Duodenal mucosa (tissue), 2 donors: ENCODE measurements at regions not wholly inside any gene's neighbourhood (a gene's known extent, or its start where the extent isn't known, plus 50 kb on each side); places are given as distances from the start of the nearest gene placed in this dataset.

Experiments used
- H3K27ac ChIP-seq: one replicate; pipeline ENCODE4 v1.7.0; 2013; ENCODE audit warnings: low read depth, low read length
- H3K27me3 ChIP-seq, 2 donors: one replicate each; pipeline ENCODE4 v1.7.0; 2013; ENCODE audit warnings: low read length in 2 of 2, control low read depth in 1 of 2; ENCODE audit not compliant: insufficient read depth in 2 of 2, control insufficient read depth in 1 of 2
- H3K36me3 ChIP-seq, 2 donors: one replicate each; pipeline ENCODE4 v1.7.0; 2013; ENCODE audit warnings: low read length in 2 of 2, control low read depth in 1 of 2; ENCODE audit not compliant: insufficient read depth in 2 of 2, control insufficient read depth in 1 of 2
- H3K4me1 ChIP-seq, 2 donors: one replicate each; pipeline ENCODE4 v1.7.0; 2013; ENCODE audit warnings: low read length in 2 of 2, control low read depth in 1 of 2; ENCODE audit not compliant: insufficient read depth in 2 of 2, control insufficient read depth in 1 of 2
- H3K4me3 ChIP-seq, 2 donors: one replicate each; pipeline ENCODE4 v1.7.0; 2013; ENCODE audit warnings: low read length in 2 of 2, low read depth in 1 of 2
- H3K9ac ChIP-seq, 2 donors: one replicate each; pipeline ENCODE4 v1.7.0; 2013; ENCODE audit warnings: low read length in 2 of 2, low read depth in 1 of 2
- H3K9me3 ChIP-seq, 2 donors: one replicate each; pipeline ENCODE4 v1.7.0; 2013; ENCODE audit warnings: low read length in 2 of 2, control low read depth in 1 of 2; ENCODE audit not compliant: control insufficient read depth in 1 of 2

DNA sequence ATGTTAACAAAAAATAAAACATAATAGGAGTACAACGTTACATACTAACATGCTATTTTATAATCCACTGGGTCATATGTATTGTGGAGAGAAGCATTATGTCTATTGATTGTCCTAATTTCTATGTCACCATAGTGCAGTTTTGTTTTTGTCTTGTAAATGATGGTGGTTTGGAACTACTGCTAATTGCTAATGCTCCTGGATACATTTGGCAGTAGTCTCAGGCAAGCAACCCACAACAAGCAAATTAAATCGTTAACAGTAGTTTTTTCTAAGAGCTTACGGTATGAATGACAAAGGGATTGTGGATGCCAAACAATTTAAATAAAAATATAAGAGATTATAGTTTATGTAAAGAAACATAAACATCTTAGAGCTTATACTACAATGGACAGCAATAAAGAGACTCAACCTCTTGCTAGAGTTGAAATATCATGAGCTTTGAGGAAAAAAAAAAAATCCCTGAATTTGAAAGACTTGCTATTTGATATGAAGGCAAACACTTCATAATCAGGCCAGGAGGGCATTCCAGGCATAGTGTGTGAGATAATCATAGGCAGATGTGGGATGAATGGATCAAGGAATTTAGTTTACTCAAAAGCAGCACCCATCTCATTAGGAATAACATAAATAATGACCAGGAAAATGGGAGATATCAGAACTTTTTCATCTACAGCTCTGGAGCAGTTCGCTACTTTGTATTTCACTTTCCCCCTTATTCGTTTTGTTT lies 181.3 kb downstream of the CCDC59 start:
- no peaks in the 10 kb centered on the region for H3K27me3 ChIP-seq
- H3K36me3 ChIP-seq = no peaks in the 10 kb centered on the region
- no peak overlapping the region for H3K9ac ChIP-seq
- H3K4me3 ChIP-seq = no peak overlapping the region
- no peak overlapping the region for H3K27ac ChIP-seq
- H3K4me1 ChIP-seq = peaks cover 0 to 6% of the 10 kb centered on the region in 2 donors
- H3K9me3 ChIP-seq = no peaks in the 10 kb centered on the region

DNA sequence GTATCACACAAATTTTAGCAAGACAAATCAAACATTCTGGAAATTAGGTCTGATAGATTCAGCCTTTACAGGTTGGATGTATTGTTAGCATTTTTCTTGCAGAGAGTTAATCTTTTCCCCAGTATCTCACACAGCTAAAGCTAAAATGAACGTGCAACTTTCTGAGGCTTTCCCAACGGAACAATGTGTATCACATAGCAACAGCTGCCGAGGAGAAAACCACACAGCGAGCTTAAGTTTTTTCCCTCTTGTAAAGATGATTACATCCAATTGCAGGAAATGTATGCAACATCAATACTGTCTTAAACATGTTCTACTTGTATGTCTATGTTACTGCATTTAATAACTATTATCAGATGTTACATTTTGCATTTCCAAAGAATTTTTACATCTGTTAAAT lies 182.2 kb downstream of the CCDC59 start:
- Histone ChIP-seq H3K9ac (no peak overlapping the region), H3K36me3 (no peaks in the 10 kb centered on the region), H3K27me3 (no peaks in the 10 kb centered on the region), H3K27ac (no peak overlapping the region), H3K9me3 (no peaks in the 10 kb centered on the region), H3K4me3 (no peak overlapping the region), H3K4me1 (peaks cover 0 to 6% of the 10 kb centered on the region in 2 donors)

DNA sequence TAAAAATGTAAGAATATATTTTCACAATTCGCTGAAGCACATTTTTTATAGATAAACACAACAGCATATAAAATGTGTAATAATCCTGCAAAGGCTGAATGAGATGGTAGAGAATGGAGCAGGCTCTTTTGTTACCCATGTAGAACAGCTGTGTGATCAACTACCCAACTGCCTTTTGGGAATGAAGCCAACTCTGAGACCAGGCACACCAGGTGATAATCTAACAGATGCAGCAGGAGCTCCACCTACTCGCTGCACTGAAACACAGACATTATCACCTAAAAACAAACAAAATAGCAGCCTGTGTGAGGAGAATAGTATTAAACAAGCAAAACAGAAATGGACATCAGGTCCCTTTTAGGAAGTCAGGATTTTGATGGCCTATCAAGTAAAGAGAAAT lies 183.3 kb downstream of the CCDC59 start:
- H3K4me1 ChIP-seq = peaks cover 0 to 6% of the 10 kb centered on the region in 2 donors
- H3K36me3 ChIP-seq = no peaks in the 10 kb centered on the region
- no peak overlapping the region for H3K9ac ChIP-seq
- H3K9me3 ChIP-seq = no peaks in the 10 kb centered on the region
- no peaks in the 10 kb centered on the region for H3K27me3 ChIP-seq
- no peak overlapping the region for H3K27ac ChIP-seq
- no peak overlapping the region for H3K4me3 ChIP-seq

DNA sequence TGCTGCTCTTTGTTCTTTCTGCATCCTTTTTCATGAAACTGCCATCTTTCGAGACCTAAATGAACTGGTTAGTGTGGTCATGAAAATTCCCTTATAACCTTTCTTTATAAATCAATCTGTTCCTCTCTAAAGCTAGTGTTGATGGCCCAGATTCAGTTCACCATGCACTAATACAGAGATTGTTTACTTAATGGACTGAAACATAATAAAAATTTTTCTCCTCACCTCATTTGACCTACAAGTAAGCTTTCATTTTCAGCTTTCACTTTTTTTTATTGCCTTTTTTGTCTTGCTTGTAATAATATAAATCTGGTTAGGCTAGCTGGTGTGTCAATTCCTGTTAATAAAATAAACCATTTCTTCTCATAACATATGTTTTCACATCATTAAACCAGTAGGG lies 183.8 kb downstream of the CCDC59 start:
- Histone ChIP-seq H3K27ac (no peak overlapping the region), H3K4me3 (no peak overlapping the region)

DNA sequence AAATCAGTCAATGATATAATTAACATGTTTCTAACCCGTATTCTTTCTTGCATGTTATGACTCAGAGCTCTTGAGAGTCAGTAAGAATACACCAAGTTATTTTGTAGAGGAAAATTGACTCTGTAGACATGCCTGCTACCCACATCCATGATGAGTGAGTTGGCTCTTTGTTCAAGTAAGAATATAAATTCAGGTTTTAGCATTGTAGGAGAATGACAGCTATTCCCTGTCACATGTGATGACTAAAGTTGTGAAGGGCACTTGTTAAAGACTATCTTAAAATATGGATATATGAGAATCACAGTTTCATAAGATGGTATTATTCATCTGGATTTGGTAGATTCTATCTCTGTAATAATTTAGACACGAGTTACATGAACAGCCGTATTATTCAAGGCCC lies 209.1 kb downstream of the CCDC59 start:
- no peak overlapping the region for H3K9ac ChIP-seq
- H3K9me3 ChIP-seq = no peaks in the 10 kb centered on the region
- H3K36me3 ChIP-seq = no peaks in the 10 kb centered on the region
- H3K4me1 ChIP-seq = no peaks in the 10 kb centered on the region
- H3K27ac ChIP-seq = no peak overlapping the region
- H3K27me3 ChIP-seq = no peaks in the 10 kb centered on the region
- H3K4me3 ChIP-seq = no peak overlapping the region

More for the DNA sequence above, 183.8 kb downstream of the CCDC59 start:
- Histone ChIP-seq H3K9me3 (no peaks in the 10 kb centered on the region), H3K9ac (no peak overlapping the region), H3K4me1 (peaks cover 0 to 6% of the 10 kb centered on the region in 2 donors), H3K36me3 (no peaks in the 10 kb centered on the region), H3K27me3 (no peaks in the 10 kb centered on the region)

DNA sequence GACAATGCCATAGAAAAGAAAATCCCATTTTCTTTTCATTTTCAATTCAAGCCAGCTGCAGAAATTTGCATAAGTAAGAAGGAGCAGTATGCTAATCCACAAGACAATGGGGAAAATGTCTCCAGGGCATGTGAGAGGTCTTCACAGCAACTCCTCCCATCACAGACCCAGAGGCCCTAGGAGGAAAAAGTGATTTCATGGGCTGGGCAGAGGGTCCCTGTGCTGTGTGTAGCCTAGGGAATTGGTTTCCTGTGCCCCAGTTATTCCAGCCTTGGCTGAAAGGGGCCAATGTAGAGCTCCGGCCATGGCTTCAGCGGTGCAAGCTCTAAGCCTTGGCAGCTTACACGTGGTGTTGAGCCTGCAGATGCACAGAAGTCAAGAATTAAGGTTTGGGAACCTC lies 211.4 kb downstream of the CCDC59 start:
- no peak overlapping the region for H3K9ac ChIP-seq
- no peaks in the 10 kb centered on the region for H3K4me1 ChIP-seq
- no peaks in the 10 kb centered on the region for H3K27me3 ChIP-seq
- no peaks in the 10 kb centered on the region for H3K9me3 ChIP-seq
- no peak overlapping the region for H3K4me3 ChIP-seq
- H3K36me3 ChIP-seq = no peaks in the 10 kb centered on the region
- no peak overlapping the region for H3K27ac ChIP-seq

DNA sequence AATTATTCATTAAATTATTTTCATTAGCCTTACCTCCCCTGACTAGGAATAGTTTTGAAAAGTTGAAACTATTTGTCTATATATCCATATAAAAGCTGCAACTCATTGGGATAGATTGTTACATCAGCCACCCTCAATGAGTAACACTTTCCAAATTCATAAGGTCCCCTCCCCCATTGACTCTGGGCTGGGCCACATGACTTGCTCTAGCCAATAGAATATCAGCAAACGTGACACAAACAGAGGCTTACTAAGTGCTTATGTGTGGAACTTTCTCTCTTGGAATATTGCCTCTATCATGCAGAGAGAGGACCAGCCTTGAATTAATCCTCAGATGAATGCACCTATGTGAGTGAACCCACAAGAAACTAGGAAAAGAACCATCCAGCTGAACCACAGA lies 213.7 kb downstream of the CCDC59 start:
- Histone ChIP-seq H3K4me1 (no peaks in the 10 kb centered on the region), H3K4me3 (no peak overlapping the region), H3K27me3 (no peaks in the 10 kb centered on the region), H3K36me3 (no peaks in the 10 kb centered on the region), H3K9me3 (no peaks in the 10 kb centered on the region), H3K9ac (no peak overlapping the region), H3K27ac (no peak overlapping the region)

DNA sequence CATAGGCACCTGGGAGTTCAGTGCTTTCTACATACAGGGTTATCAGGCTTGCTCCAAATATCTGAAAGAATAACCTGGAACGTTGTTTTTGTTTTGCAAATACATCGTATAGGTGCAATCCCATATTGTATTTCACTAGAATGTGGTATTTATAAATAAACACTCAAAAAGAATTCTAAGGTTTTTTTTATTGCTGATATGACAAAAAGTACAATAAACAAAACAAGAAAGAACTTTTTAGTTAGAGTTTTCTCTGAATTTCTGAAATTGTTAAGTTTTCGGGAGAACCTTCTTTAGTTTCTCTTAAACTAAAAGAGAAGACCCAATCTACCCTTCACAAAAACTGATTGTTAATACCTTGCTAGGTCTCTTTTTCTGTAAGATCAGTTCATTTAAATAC lies 225.8 kb downstream of the CCDC59 start:
- Histone ChIP-seq H3K36me3 (no peaks in the 10 kb centered on the region), H3K4me1 (no peaks in the 10 kb centered on the region), H3K9ac (no peak overlapping the region), H3K27me3 (no peaks in the 10 kb centered on the region), H3K27ac (no peak overlapping the region), H3K4me3 (no peak overlapping the region), H3K9me3 (no peaks in the 10 kb centered on the region)

DNA sequence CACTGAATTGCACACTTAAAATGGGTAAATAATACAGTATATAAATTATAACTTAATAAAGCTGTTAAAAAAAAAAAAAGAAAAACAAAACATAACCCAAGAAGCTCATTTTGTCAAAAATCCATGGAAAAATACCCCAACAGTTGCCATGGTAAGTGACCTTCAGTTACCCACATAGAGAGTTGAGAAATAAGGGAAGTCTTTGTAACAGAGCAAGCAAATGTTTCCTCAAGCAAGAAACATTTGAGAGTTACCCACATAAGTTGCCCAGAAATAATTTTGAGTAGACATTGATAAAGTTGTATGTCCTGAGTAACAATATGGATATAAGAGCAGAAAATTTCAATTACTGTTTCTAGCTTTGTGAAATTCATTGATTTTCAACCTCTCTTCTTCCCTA lies 227.4 kb downstream of the CCDC59 start:
- no peak overlapping the region for H3K27ac ChIP-seq
- no peaks in the 10 kb centered on the region for H3K4me1 ChIP-seq
- H3K36me3 ChIP-seq = no peaks in the 10 kb centered on the region
- no peaks in the 10 kb centered on the region for H3K27me3 ChIP-seq
- H3K9ac ChIP-seq = no peak overlapping the region
- H3K4me3 ChIP-seq = no peak overlapping the region
- no peaks in the 10 kb centered on the region for H3K9me3 ChIP-seq

DNA sequence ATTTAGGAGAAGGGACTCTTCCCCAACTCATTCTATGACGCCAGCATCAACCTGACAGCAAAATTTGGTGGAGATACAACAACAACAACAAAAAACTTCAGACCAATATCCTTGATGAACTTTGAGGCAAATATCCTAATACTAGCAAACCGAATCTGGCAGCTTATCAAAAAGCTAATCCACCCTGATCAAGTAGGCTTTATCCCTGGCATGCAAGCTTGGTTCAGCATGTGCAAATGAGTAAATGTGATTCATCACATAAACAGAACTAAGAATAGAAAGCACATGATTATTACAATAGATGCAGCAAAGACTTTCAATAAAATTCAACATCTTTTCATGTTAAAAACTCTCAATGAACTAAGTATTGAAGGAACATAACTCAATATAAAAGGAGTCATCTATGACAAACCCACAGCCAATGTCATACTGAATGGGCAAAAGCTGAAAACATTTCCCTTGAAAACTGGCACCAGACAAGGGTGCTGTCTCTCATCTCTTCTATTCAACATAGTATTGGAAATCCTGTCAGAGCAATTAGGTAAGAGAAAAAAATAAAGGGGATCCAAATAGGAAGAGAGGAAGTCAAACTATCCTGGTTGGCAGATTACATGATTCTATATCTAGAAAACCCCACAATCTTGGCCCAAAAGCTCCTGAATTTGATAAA lies 233.3 kb downstream of the CCDC59 start:
- H3K27me3 ChIP-seq = no peaks in the 10 kb centered on the region
- no peak overlapping the region for H3K27ac ChIP-seq
- no peaks in the 10 kb centered on the region for H3K36me3 ChIP-seq
- no peaks in the 10 kb centered on the region for H3K9me3 ChIP-seq
- H3K9ac ChIP-seq = no peak overlapping the region
- peaks cover 0 to 6% of the 10 kb centered on the region in 2 donors for H3K4me1 ChIP-seq
- no peak overlapping the region for H3K4me3 ChIP-seq
